BJ (cell line): ENCODE measurements at regions not wholly inside any gene's neighbourhood (a gene's known extent, or its start where the extent isn't known, plus 50 kb on each side); places are given as distances from the start of the nearest gene placed in this dataset.
"Not testable (repeated sequence)": the region's sequence is repeated elsewhere in the genome, so short reads cannot be mapped to it uniquely, and the experiment has no call there.

Experiments used
- CTCF ChIA-PET: fragments of 350-600 bp; formaldehyde crosslinking; extraction: SDS; loops from one replicate; lab custom pipeline; 2021; ENCODE audit warnings: antibody characterized with exemption, inconsistent platforms; lab: Yijun Ruan, JAX
- POLR2A ChIA-PET: fragments of 300-600 bp; sonication (Branson Sonifier 250); formaldehyde crosslinking; extraction: SDS; loops from one replicate; lab custom pipeline; 2021; ENCODE audit warnings: antibody characterized with exemption; lab: Charles Lee
- DNase-seq: peaks from one replicate; pipeline ENCODE4 v3.0.0-alpha.2; 2011; ENCODE audit warnings: low read depth
- H3K27me3 ChIP-seq: 2 replicates; pipeline ENCODE4 v1.6.0; 2011; ENCODE audit warnings: low read length; ENCODE audit not compliant: control insufficient read depth, insufficient read depth
- H3K36me3 ChIP-seq: 2 replicates; pipeline ENCODE4 v1.5.1; 2011; ENCODE audit warnings: low read length; ENCODE audit not compliant: control insufficient read depth, insufficient read depth
- H3K4me3 ChIP-seq: 2 replicates; pipeline ENCODE4 v1.5.1; 2011; ENCODE audit warnings: low read depth, mild to moderate bottlenecking, control low read depth, low read length
- CTCF ChIP-seq: IDR thresholded peaks from 2 replicates; pipeline ENCODE4 v1.5.1; 2011; ENCODE audit warnings: low read depth, mild to moderate bottlenecking, control low read depth, inconsistent platforms, low read length, moderate library complexity; ENCODE audit not compliant: insufficient read depth

- DNase-seq, result no peak
- Histone ChIP-seq H3K27me3 (no peaks in the 10 kb centered on the region), H3K4me3 (no peak overlapping the region), H3K36me3 (no peaks in the 10 kb centered on the region)
- ChIA-PET POLR2A (no interaction called here), CTCF (interaction anchor here (0.9 kb wide), 1 partner anchor 9 kb away, joined by 3 read pairs; no protein-coding TSS in a partner anchor)
- no peak for TF ChIP-seq CTCF
These were observed 437.9 kb downstream of the SOX2 start for GRCh38 chr3:182149594-182149993.

GRCh38 chr3:182156326-182156725 lies 444.6 kb downstream of the SOX2 start:
- POLR2A ChIA-PET, H3K4me3 ChIP-seq, H3K36me3 ChIP-seq, H3K27me3 ChIP-seq, CTCF ChIA-PET, DNase-seq: not testable (repeated sequence)

GRCh38 chr3:182165234-182165633 lies 453.5 kb downstream of the SOX2 start:
- Histone ChIP-seq H3K27me3 (no peaks in the 10 kb centered on the region), H3K36me3 (no peaks in the 10 kb centered on the region), H3K4me3 (no peak overlapping the region)
- CTCF ChIA-PET, result no interaction called here
- POLR2A ChIA-PET, result no interaction called here
- no peak for TF ChIP-seq CTCF
- DNase-seq, result no peak

GRCh38 chr3:182172534-182172933 lies 460.8 kb downstream of the SOX2 start:
- no peak for DNase-seq
- Histone ChIP-seq H3K36me3 (no peaks in the 10 kb centered on the region), H3K4me3 (no peak overlapping the region), H3K27me3 (no peaks in the 10 kb centered on the region)
- ChIA-PET POLR2A (no interaction called here), CTCF (no interaction called here)
- TF ChIP-seq CTCF, result no peak

- no peak for TF ChIP-seq CTCF
- POLR2A ChIA-PET, result no interaction called here
- CTCF ChIA-PET, result no interaction called here
- no peak for DNase-seq
- Histone ChIP-seq H3K27me3 (no peaks in the 10 kb centered on the region), H3K36me3 (no peaks in the 10 kb centered on the region), H3K4me3 (no peak overlapping the region)
These were observed 466.9 kb downstream of the SOX2 start for GRCh38 chr3:182178488-182179200.

GRCh38 chr3:182179631-182180030 lies 467.9 kb downstream of the SOX2 start:
- H3K4me3 ChIP-seq, result no peak overlapping the region
- H3K27me3 ChIP-seq, result no peaks in the 10 kb centered on the region
- ChIA-PET CTCF (no interaction called here), POLR2A (no interaction called here)
- no peaks in the 10 kb centered on the region for H3K36me3 ChIP-seq
- no peak for DNase-seq
- no peak for TF ChIP-seq CTCF
